Epidermal melanocyte (primary cell): ENCODE measurements at regions not wholly inside any gene's neighbourhood (a gene's known extent, or its start where the extent isn't known, plus 50 kb on each side); places are given as distances from the start of the nearest gene placed in this dataset.
"Not testable (repeated sequence)": the region's sequence is repeated elsewhere in the genome, so short reads cannot be mapped to it uniquely, and the experiment has no call there.

Experiments used
- DNase-seq: peaks from one replicate; pipeline ENCODE4 v3.0.0; 2011; ENCODE audit warnings: low spot score; ENCODE audit not compliant: insufficient read length

GRCh38 chr3:194908496-194908895, 222.8 kb downstream of the FAM43A start:
- no peak for DNase-seq

DNA sequence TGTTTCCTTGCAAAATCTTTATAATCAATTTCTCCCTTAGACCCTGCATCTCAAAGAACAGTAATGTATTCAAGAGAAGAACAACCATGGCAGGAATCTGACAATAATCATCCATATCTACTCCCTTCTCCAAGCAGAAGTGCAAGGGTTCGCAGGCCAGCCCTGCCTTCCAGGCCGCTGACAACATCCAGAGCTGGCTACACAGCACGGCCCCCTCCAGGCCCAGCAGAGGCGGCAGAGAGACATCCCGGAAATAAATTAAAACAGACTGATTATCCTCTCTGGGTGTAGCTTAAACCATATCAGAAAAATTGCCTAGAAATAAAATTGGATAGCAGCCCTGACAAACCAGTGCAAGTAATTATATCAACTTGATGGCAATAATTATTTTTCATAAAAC, 223.3 kb downstream of the FAM43A start:
- no peak for DNase-seq

- no peak for DNase-seq
Measured at GRCh38 chr3:194910414-194910984, 224.8 kb downstream of the FAM43A start.

- no peak for DNase-seq
Measured at GRCh38 chr3:194913316-194913715, 227.6 kb downstream of the FAM43A start.

GRCh38 chr3:194924889-194925288, 239.2 kb downstream of the FAM43A start:
- not testable (repeated sequence) for DNase-seq

GRCh38 chr3:194925614-194926013, 239.9 kb downstream of the FAM43A start:
- DNase-seq = no peak

GRCh38 chr3:194928227-194928626, 242.5 kb downstream of the FAM43A start:
- DNase-seq = no peak

- no peak for DNase-seq
Measured at GRCh38 chr3:194928831-194929577, 243.3 kb downstream of the FAM43A start.

GRCh38 chr3:194929578-194929960, 243.9 kb downstream of the FAM43A start:
- DNase-seq = no peak

DNA sequence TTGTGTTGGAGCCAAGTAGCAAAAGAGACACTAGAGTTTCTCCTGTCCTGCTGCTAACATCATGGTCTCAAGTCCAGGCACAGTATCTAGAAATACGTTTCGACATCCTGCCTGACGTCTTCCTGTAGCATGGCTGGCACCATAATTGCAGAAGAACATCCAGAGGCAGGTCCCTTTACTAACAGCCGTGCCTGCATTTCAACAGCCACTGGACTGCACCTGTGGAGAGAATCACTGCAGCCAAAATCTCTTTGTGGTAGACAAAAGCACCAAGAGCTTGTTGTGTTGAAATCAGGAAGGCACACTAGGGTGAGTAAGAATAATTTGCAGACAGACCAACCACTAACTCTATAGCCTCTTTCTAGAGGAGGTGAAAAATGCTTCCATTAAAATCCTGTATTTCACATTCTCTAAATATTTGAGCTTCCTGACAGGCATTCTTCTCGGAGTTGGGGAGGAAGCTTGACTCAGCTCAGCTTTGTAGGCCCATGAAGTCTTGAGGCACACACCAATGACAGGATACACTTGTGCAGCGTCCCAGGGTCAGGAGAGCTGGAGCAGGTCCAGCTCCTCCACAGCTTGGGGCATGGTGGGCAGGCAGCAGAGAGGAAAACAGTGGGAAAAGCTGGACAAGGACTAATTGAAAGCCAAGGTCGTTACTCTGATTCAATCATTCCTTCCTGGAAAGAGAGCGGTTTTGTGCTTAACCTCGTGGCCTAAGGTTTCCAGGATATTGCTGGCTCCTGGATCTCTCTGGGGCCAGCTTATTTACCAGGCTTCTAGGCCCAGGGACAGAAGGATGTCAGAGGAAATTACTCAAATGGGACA, 244.9 kb downstream of the FAM43A start:
- DNase-seq = peak; percentile 46

DNA sequence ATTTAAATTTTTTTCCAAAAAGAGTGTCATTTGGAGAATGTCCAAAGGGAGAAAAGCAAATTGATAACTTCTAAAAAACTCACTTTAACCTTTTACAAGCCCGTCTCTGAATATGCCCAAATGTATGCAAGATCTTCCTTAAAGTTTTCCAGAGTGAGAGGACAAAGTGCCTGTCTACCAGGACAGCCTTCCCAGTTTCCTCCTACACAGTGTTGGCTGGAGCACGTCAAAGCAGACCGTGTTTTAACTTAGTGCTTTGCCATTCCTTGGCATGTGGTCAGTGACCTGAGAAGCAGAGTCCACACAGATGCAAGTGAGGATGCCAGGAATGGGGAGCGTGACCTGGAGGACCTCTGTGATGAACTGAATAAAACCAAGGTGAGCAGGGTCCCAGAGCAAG, 245.7 kb downstream of the FAM43A start:
- DNase-seq = no peak

- DNase-seq = no peak
Measured at GRCh38 chr3:194931865-194932264, 246.2 kb downstream of the FAM43A start.

GRCh38 chr3:194933465-194933864, 247.8 kb downstream of the FAM43A start:
- no peak for DNase-seq

- DNase-seq = no peak
Measured at GRCh38 chr3:194935061-194935460, 249.4 kb downstream of the FAM43A start.

DNA sequence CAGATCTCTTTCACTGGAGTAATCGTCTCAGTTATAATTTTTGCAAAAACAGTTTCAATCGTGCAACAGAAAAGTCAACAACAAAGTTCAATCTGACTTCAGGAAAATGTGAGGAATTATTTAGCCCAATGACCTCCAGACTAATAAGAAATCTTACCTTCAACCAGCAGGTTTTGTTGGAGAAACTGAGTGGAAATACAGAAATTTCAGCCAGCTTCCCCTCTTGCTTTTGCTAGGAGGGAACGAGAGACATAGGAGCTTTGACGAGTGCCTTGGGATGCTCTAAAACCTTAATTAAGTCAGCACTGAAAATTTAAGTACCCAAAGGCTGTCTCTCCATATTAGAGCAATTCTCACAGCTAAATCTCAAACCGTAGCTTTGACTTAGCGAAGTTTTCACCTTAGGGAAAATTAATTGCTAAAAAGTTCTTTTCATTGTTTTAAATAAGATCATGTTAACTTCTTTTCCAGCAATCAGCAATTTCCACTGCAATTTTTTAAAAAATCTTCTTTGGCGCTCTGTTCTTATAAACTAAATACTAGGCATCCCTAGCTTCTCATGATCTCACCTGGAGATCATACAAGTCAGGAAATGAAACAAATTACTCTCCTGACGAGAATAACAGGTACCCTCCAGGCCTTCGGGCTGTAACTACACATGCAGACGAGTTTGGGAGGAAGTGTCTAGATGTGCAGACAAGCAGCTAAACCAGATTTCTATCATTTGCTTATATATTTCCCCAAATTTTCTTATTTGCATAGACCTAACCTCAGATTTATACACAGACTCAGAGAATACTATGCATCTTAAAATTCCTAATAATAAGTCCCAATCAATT, 250.2 kb downstream of the FAM43A start:
- DNase-seq = no peak

DNA sequence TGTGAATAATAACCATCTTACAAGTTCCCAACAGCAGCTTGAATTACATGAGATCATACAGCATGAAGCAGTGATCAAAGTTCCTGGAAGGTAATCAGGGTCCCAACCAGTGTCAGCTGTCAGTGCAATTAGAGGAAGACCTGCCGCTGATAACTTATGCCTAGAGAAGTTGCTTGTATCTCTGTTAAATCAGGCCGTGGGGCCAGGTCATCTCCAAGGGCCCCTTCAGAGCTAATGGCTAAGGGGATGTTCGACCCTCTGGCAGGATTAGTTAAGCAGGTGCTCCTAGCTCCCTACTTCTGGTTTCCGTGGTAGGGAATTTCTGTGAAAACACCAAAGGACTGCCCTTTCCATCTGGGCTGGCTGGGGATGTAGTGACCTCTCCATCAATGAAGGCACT, 251.0 kb downstream of the FAM43A start:
- no peak for DNase-seq

- DNase-seq = no peak
Measured at GRCh38 chr3:194937144-194937543, 251.5 kb downstream of the FAM43A start.

GRCh38 chr3:194937882-194938321, 252.2 kb downstream of the FAM43A start:
- DNase-seq = no peak

- no peak for DNase-seq
Measured at GRCh38 chr3:194938845-194939531, 253.3 kb downstream of the FAM43A start.

DNA sequence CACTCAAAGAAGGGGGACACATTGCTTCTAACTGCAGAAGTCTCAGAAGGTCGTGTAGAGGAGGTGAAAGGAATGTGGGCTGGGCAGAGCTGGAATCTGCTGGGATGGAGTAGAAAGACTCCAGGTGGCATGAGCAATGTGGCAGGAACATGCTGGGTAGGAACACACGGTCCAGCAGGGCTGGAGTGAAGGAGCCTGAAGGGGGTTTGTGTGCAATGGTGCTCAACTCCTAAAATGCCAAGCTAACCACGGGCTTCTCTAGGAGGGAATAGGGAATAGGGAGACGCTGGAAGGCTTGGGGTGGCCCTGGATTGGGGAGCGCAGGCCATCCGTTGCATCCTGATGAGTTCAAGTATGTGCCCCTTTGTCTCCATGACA, 253.8 kb downstream of the FAM43A start:
- no peak for DNase-seq
